ENCODE measurements at regions not wholly inside any gene's neighbourhood (a gene's known extent, or its start where the extent isn't known, plus 50 kb on each side); places are given as distances from the start of the nearest gene placed in this dataset.

GRCh38 chr2:236855866-236856847, 229.5 kb upstream of the COPS8 start:
- ATAC-seq (no peak), DNase-seq (ENCODE audit: low spot score) (no peak), FAIRE-seq (no peak)
- Histone ChIP-seq H2AFZ (ENCODE audit: low read length) (no peak overlapping the region), H3K4me2 (ENCODE audit: low read depth, low read length) (no peak overlapping the region), H3K9me3 (ENCODE audit: low read length) (no peaks in the 10 kb centered on the region), H3K36me3 (replicated peaks in 1 of 2; ENCODE audit: control insufficient read depth in 1 of 2, insufficient read depth in 2 of 2, low read length in 2 of 2) (no peaks in the 10 kb centered on the region), H3K4me1 (ENCODE audit: insufficient read depth, low read length) (no peaks in the 10 kb centered on the region), H3K79me2 (ENCODE audit: insufficient read depth, low read length) (no peaks in the 10 kb centered on the region), H4K20me1 (ENCODE audit: insufficient read depth, low read length) (no peaks in the 10 kb centered on the region), H3K27ac (ENCODE audit: extremely low read length, insufficient read depth, low read length) (no peak overlapping the region), H3K4me3 (replicated peaks in 1 of 3; ENCODE audit: insufficient read depth in 1 of 3, low read depth in 2 of 3, low read length in 3 of 3) (no peak overlapping the region), H3K27me3 (ENCODE audit: control insufficient read depth in 1 of 2, insufficient read depth in 2 of 2, low read length in 2 of 2) (no peaks in the 10 kb centered on the region; a peak in 2 of 5 replicates), H3K9ac (ENCODE audit: insufficient read depth, low read depth, low read length) (no peak overlapping the region)
- WGBS (ENCODE audit: low lambda C conversion rate): 41% methylated on average over 22 of the region's 22 CpGs
- BruUV-seq (replicated peaks): no TSS peak
- peak; percentile 36; the same call in 1 of the 2 replicates for TF ChIP-seq CREB1 (IDR thresholded peaks at IDR 0.05)
- TF ChIP-seq CREB1 (CRISPR knock-in tag; IDR thresholded peaks at IDR 0.05): no peak
- TF ChIP-seq HDAC1 (CRISPR knock-in tag; IDR thresholded peaks at IDR 0.05): no peak
- no peak for TF ChIP-seq NR2F2 (IDR thresholded peaks at IDR 0.05; ENCODE audit: borderline replicate concordance, low read depth)
- ChIA-PET POLR2A (no interaction called here), CTCF (ENCODE audit: low intra/inter-chr PET ratio, low total read pairs) (no interaction called here)
- intact Hi-C loops (cut with micrococcal nuclease; ENCODE audit: unreplicated experiment) (no loop called here), in situ Hi-C loops (cut with HindIII; ENCODE audit: extremely low pct_ligation_motif_present, low pct_unique_long_range_greater_than_20kb) (no loop called here)

GRCh38 chr2:236856848-236857235, 228.8 kb upstream of the COPS8 start:
- Histone ChIP-seq H2AFZ (ENCODE audit: low read length) (no peak overlapping the region), H3K27ac (ENCODE audit: extremely low read length, insufficient read depth, low read length) (no peak overlapping the region), H4K20me1 (ENCODE audit: insufficient read depth, low read length) (no peaks in the 10 kb centered on the region), H3K79me2 (ENCODE audit: insufficient read depth, low read length) (no peaks in the 10 kb centered on the region), H3K4me3 (replicated peaks in 1 of 3; ENCODE audit: insufficient read depth in 1 of 3, low read depth in 2 of 3, low read length in 3 of 3) (no peak overlapping the region), H3K9ac (ENCODE audit: insufficient read depth, low read depth, low read length) (no peak overlapping the region), H3K36me3 (replicated peaks in 1 of 2; ENCODE audit: control insufficient read depth in 1 of 2, insufficient read depth in 2 of 2, low read length in 2 of 2) (no peaks in the 10 kb centered on the region), H3K4me2 (ENCODE audit: low read depth, low read length) (no peak overlapping the region), H3K9me3 (ENCODE audit: low read length) (no peaks in the 10 kb centered on the region), H3K27me3 (ENCODE audit: control insufficient read depth in 1 of 2, insufficient read depth in 2 of 2, low read length in 2 of 2) (no peaks in the 10 kb centered on the region; a peak in 2 of 5 replicates), H3K4me1 (ENCODE audit: insufficient read depth, low read length) (no peaks in the 10 kb centered on the region)
- in situ Hi-C loops (cut with HindIII; ENCODE audit: extremely low pct_ligation_motif_present, low pct_unique_long_range_greater_than_20kb) (no loop called here), intact Hi-C loops (cut with micrococcal nuclease; ENCODE audit: unreplicated experiment) (no loop called here)
- FAIRE-seq (no peak), DNase-seq (ENCODE audit: low spot score) (no peak), ATAC-seq (no peak)
- WGBS (ENCODE audit: low lambda C conversion rate): 53% methylated on average over 3 of the region's 3 CpGs
- no TSS peak for BruUV-seq (replicated peaks)
- ChIA-PET CTCF (ENCODE audit: low intra/inter-chr PET ratio, low total read pairs) (no interaction called here), POLR2A (no interaction called here)
- TF ChIP-seq TOE1 (CRISPR knock-in tag; IDR thresholded peaks at IDR 0.05) (no peak), ZNF281 (CRISPR knock-in tag; IDR thresholded peaks at IDR 0.05; ENCODE audit: borderline replicate concordance) (no peak), ZNF263 (CRISPR knock-in tag; IDR thresholded peaks at IDR 0.05) (no peak), ZNF577 (CRISPR knock-in tag; IDR thresholded peaks at IDR 0.05; ENCODE audit: borderline replicate concordance, low read depth) (no peak), ZNF691 (CRISPR knock-in tag; IDR thresholded peaks at IDR 0.05; ENCODE audit: borderline replicate concordance, low read depth) (no peak), ZNF44 (CRISPR knock-in tag; IDR thresholded peaks at IDR 0.05) (no peak)

Data from HepG2 (cell line).